NCI-H524 treated with DMSO at 0.1 percent for 48 hours (cell line): ENCODE measurements at regions not wholly inside any gene's neighbourhood (a gene's known extent, or its start where the extent isn't known, plus 50 kb on each side); places are given as distances from the start of the nearest gene placed in this dataset.
"Not testable (repeated sequence)": the region's sequence is repeated elsewhere in the genome, so short reads cannot be mapped to it uniquely, and the experiment has no call there.

Experiments
- DNase-seq: peaks from one replicate; lab custom pipeline; 2025; lab: John Stamatoyannopoulos, UW

- DNase-seq = not testable (repeated sequence)
Measured at GRCh38 chr16:88200154-88200895, 182.4 kb upstream of the ZNF469 start.

GRCh38 chr16:88200896-88201185 lies 181.9 kb upstream of the ZNF469 start:
- DNase-seq = no peak

DNA sequence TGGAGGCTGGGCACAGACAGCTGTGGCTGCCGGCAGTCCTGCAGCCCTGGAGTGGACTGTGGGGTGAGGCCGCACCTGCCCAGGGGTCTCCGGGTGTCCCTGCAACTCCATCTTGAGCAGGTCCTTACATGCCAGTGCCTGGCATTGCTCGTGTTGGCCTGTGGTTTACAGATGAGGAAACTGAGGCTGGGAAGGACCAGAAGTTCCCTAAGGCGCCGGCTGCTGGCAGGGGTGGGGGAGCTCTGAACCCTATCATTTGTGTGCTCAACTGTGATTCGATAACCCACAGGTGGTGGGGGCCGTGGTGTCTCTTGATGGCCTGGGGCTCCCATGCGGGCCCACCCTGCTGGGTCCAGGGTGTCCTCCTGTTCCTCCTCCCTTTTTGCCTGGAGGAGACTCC lies 181.1 kb upstream of the ZNF469 start:
- DNase-seq = not testable (repeated sequence)

DNA sequence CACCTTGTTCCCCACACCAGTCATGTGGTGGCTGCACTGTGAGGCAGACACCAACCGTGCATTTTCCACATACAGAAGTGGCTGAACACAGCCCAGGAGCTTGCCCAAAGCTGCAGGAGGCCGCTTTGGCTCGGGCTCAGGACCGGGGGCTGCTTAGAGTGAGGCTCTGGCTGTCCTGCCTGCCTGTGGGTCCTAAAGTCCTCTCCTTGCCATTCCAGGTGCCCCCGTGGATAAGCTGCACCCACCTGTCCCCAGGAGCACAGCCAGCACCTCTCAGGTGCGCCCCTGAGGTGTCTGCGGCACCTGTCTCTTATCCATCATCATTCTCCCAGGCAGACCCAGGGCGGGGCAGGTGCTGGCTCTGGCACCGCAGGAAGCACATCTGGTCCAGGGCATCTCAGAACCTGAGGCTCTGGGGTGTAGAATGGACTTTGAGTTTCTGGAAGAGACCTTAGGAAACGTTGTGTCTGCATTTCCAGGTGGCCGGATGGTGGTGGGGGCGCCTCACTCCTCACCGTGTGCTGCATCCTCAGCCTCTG lies 180.5 kb upstream of the ZNF469 start:
- DNase-seq = no peak

DNA sequence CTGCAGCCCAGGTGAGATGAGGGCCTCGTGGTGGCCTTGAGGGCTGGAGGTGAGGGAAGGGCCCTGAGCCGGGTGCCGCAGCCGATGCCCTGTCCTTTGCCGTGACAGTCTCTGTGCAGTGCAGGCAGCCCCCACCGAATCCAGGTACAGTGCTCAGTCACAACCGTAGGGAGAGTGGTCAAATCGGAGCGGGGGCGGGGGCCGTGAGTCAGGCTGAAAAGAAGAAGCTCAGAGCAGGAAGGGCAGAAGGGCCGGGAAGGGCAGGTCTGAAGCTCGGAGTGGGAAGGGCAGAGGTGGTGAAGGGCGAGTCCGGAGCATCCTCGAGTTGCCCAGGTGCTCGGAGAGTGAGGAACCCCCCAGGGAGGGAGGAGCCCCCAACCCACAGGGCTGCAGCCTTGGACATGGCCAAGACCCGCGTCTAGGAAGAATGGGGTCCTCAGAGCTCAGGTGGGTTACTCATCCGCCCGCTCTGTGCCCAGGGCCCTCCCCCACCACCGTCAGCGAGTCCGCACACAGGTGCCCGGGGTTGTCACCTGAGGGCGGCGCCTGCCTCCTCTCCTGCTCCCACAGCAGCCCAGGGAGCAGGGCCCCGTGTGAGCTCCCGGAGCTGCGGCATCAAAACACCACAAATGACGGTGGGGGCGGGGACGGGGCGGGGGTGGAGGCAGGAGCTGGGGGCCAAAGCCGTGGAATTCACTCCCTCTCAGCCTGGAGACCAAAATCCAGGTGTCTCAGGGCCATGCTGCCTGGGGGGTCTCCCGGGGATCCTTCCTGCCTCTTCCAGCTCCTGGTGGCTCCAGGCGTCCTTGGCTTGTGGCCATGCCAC lies 179.7 kb upstream of the ZNF469 start:
- not testable (repeated sequence) for DNase-seq

- not testable (repeated sequence) for DNase-seq
Measured at GRCh38 chr16:88204131-88205110, 178.3 kb upstream of the ZNF469 start.

DNA sequence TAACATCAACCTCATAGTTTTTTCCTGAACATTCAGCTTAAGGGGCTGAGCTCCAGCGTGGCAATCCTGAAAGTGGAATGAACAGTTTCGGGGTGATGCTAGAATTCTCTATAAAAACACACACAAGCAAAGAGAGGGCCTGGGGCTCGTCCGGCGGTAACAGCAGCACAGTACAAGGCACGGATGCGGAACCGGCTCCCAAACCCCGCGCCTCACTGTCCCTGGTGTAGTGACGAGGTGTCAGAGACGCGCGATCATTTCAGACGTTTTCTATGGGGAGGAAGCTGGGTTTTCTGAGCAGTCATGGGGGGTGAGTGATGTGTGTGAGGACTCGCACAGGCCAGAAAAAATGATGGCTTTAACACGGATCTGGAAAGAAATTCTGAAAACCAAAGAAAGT lies 177.3 kb upstream of the ZNF469 start:
- DNase-seq = not testable (repeated sequence)

GRCh38 chr16:88206006-88206405 lies 176.8 kb upstream of the ZNF469 start:
- not testable (repeated sequence) for DNase-seq

- not testable (repeated sequence) for DNase-seq
Measured at GRCh38 chr16:88206516-88206915, 176.2 kb upstream of the ZNF469 start.

DNA sequence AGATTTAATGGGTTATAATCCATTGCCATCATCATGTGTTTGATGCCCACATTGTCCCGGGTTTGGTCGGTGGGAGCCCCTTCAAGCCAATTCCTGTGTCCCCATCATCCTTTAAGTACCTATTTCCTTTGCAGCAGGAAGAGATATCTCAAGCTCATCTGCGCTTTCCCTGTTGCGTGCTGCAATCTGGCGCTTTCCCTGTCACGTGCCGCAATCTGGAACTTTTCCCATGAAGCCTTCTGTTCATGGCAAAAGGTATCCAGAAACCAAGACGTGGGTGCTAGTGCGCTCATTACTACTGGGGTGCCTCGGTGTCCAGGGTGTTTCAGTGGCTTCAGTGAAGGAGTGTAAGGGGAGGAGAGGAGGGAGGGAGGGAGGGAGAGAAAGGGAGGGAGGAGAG lies 174.6 kb upstream of the ZNF469 start:
- DNase-seq = no peak

- not testable (repeated sequence) for DNase-seq
Measured at GRCh38 chr16:88208776-88209175, 174.0 kb upstream of the ZNF469 start.

- not testable (repeated sequence) for DNase-seq
Measured at GRCh38 chr16:88209579-88209978, 173.2 kb upstream of the ZNF469 start.

DNA sequence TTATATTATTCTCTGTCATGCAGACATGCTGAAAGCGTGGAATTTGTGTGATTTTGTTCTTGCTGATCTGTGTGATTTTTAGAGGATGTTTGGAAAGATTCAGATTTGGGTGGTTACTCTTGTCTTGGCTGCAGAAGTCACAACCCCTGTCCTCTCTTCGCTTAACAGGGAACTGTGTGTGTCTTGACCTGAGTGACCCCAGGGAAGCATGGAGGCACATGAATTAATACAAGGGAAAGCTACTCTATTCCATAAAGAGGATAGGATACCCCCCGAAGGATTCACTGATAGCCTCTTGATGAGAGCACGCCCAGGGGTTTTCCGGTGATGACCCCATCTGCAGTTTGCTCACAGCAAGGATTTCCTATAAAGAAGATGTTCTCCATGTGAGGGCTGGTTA lies 168.8 kb upstream of the ZNF469 start:
- not testable (repeated sequence) for DNase-seq

GRCh38 chr16:88221001-88221761 lies 161.6 kb upstream of the ZNF469 start:
- DNase-seq = not testable (repeated sequence)

- not testable (repeated sequence) for DNase-seq
Measured at GRCh38 chr16:88223696-88224095, 159.1 kb upstream of the ZNF469 start.

GRCh38 chr16:88224131-88224898 lies 158.4 kb upstream of the ZNF469 start:
- DNase-seq = not testable (repeated sequence)

GRCh38 chr16:88225640-88226230 lies 157.0 kb upstream of the ZNF469 start:
- DNase-seq = not testable (repeated sequence)

DNA sequence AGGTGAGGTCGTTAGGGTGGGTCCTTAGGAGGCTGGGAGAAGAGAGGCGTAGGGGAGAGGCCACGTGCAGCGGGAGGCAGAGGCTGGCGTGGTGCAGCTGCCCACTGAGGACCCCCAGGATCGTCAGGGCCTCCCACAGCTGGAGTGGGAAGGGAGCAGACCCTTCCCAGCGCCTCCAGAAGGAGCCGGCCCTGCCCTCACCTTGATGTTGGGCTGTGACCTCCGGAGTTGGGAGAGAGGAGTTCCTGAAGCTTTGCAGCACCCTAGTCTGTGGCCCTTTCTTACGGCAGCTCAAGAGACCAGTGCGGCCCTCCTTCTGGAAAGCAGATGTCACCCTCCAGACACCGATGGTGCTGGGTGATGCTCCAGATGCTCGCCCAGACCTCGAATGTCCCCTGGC lies 156.5 kb upstream of the ZNF469 start:
- DNase-seq = not testable (repeated sequence)

GRCh38 chr16:88227026-88227721 lies 155.6 kb upstream of the ZNF469 start:
- not testable (repeated sequence) for DNase-seq
